GM21447 (cell line): ENCODE measurements at regions not wholly inside any gene's neighbourhood (a gene's known extent, or its start where the extent isn't known, plus 50 kb on each side); places are given as distances from the start of the nearest gene placed in this dataset.

ENCODE experiments used
- ATAC-seq: cut with Tn5 transposase; IDR thresholded peaks from one replicate; pipeline ENCODE4 v1.9.1; 2021; ENCODE audit not compliant: unreplicated experiment

DNA sequence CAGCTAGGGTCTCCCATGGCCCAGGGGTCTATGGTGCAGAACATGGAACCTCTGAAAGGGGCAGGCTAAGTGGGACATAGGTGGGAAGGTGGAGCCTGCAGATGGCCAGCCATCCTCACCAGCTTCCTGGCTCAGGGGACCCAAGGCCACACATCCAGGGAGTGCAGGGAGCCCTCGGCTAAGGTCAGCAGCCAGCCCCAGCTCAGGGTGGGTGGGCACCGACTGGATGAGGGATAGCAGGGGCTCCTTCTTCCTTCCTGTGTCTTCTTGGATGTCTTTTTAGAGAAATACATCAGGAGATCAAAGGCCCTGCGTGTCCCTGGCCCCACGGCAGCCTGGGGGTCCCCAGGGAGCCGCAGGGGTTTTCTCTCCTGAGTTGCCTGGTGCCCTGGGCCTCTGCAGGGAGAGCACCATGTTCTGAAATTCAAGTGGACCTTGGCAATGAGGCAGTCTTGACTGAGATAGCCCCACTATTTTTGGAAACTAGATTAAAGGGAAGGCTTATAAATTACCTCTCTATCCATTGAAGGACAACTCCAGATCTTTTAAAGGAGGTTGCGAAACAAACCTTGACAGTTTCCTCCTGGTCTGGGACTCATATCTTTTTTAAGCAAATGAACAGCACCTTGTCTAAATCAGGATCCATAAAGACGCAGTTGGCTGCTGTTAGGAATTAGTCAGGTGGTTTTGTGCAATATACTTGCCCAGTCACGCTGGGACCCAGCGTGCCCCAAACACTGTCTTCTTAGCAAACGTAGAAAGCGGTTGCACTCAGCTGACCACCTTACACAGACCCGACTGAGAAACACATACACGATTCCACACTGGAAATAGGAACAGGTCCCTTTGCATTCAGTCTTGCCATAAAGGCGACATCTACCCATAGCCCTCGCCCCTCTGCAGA lies 242.3 kb downstream of the TOMM20 start:
- no peak for ATAC-seq

DNA sequence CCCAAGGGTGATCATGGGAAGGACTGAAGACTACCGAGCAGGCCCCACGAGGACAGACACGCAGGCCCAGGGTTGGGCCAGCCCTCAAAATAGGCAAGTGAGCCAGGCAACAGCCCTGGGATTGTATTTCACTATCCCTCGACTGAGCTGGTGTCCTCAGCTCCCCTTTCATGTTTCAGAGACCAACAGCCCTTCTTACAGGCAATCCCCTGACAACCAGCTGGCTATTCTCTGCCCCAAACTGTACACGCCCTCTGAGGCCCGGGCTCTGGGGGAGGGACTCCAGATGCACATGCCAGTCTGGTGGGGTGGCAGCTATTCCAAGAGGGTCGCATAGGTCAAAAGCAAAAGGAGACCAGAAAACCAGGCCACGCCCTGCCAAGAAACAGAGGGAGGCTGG lies 243.0 kb downstream of the TOMM20 start:
- ATAC-seq, result no peak

DNA sequence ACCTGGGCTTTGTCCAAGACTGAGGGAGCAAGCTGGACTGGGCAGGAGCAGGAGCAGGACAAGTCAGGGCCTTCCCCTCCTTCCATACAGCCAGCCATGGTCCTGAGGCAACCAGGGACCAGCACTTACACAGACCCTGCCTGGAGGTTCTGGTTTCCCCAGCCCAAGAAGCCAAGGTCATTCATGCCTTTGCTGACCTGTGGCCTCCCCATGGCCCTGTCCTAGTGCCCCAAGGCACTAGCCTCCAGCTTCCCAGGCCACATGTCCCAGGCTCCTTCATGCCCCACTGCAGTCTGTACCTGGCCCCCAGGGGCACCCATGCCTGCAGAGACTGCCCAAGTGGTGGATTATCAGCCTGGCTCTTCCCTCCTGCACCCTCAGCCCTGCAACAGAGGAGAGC lies 243.9 kb downstream of the TOMM20 start:
- no peak for ATAC-seq

DNA sequence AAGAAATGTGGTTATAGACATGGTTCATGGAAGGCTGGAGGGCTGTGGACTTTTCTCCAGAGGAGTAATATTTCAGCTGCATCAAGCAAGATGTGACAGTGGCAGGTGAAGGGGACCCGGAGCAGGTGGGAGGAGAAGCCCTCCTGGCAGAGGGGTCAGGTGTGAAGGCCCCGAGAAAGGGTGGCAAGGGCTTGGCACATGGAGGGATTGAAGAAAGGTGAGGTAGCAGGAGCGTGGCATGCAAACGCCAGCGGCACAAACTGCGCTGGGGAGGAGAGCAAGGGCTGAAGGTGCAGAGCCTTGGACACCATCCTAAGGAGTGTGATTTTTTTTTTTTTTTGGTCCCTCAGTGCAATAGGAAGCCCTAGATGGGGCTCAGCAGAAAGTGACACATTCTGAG lies 244.6 kb downstream of the TOMM20 start:
- ATAC-seq, result no peak

DNA sequence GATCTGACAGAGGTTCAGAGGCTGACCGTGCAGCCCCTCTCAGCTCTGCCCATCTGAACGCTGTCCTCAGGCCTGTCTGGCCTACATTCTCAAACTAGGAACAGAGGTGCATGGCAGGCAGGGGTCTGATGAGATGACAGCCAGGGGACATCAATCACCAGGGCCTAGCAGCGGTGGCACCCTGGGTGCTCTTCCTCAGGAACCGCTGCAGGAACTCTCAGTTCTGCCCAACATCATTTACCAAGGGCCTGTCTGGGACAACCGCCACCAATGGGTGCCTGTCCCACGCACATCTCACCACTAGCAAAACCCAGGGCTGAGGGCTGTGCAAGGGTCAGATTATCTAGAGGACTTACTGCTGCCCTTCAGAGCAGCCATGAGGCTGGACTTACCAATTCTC lies 245.7 kb downstream of the TOMM20 start:
- no peak for ATAC-seq

DNA sequence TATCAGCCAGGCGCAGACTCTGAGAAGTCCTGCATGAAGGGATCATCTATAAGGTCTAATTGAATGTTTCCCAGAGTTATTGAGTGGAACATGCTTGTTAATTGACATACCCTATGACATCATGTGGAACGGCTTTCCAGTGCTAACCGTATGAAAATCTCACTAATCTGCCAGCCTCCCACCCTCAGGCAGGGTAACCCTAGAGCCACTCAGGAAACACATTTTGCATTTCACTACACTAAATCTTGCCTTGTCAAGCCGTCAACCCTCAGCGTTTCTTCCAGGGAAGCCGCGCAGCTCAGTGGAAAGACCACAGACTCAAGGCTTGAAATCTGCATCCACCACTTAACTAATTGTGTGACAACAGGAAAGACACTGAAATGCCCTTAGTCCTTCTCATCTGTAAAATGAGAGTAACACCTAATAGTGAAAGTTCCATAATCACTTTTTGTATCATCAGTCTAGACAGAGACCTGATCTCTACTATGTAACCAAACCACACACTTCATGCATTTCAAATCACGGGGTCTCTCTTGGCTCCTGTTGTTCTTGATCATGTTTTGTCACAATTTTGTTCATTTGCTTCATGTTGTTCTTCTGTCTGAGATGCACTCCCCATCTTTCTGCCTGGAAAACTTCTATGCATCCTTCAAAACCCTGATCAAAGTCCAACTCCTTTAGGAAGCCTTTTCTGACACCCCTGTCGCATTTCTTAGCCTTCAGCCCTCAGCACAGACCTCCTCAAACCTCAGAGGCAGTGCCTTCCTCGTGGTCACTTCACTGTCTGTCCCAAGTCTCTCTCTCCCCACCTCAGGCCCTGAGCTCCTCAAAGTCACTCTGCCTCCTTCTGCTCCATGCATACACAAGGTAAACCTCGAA lies 246.5 kb downstream of the TOMM20 start:
- peak; percentile 89 for ATAC-seq

DNA sequence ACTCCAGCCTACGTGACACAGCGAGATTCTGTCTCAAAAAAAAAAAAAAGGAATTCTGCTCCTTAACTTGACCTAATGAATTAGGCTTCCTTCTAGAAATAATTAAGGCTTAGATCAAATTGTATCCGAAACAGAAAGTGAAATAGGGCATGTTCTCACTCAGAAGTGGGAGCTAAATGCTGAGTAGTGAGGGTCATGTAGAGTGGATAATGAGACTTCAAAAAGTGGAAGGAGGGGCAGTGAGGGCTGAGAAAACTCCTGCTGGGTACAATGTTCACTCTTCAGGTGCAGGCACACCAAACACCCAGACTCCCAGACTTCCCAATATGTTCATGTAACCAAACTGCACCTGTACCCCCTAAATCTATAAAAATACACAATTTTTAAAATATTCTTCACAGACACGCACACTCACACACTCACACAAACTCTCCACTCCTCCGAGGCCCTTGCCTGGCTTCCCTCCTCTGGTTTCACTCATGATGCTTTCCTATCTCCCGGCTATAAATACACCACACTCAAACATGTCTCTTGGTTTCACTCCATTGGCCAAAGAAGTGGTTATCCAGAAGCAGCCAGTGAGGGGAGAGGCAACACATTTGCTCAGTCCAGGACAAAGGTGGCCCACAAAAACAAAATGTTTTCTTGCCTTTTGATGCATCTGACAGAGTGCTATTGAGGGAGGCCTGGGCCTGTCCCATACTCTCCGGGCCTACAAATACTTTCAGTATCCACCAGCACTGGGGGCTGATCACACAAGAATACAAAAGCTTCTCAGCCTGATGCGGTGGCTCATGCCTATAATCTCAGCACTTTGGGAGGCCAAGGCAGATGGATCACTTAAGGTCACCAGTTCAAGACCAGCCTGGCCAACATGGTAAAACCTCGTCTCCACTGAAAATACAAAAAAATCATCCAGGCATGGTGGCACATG lies 249.2 kb downstream of the TOMM20 start:
- no peak for ATAC-seq

DNA sequence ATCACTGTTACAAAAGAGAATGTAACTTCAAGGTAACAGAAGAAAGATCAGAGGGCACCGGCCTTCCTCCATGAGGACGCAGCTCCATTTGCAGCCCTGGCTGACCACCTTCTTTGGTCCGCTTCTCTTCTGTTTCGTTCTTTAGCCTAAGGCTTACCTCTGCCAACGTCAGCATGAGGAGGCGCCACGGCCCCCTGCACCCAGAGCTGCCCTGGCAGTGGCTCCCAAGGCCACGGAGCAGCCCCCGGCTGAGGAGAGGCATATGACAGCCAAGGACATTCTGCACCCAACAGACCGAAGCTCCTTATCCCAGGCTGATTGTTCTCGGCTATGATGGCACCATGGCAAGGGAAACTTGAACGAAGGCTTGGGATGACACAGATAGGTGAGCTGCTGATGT lies 250.3 kb downstream of the TOMM20 start:
- ATAC-seq, result no peak

DNA sequence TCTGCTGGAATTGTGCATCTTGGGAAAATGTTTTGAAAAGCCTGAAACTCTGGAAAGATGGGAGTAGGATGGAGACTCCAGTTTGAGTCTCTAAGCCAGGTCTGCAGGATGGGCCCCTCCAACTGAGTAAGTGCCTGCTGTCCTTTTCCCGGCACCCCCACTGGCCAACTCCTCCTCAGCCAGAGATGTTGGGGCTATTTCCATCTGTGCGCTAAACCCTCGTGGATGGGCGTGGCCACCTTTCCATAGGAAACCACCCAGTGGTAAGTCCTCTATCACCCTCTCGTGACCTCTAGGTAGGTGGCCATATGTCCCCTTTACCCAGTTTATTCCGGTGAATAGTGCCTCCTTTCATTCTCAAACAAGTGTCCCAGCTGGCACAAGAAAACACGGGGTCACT lies 250.9 kb downstream of the TOMM20 start:
- no peak for ATAC-seq

DNA sequence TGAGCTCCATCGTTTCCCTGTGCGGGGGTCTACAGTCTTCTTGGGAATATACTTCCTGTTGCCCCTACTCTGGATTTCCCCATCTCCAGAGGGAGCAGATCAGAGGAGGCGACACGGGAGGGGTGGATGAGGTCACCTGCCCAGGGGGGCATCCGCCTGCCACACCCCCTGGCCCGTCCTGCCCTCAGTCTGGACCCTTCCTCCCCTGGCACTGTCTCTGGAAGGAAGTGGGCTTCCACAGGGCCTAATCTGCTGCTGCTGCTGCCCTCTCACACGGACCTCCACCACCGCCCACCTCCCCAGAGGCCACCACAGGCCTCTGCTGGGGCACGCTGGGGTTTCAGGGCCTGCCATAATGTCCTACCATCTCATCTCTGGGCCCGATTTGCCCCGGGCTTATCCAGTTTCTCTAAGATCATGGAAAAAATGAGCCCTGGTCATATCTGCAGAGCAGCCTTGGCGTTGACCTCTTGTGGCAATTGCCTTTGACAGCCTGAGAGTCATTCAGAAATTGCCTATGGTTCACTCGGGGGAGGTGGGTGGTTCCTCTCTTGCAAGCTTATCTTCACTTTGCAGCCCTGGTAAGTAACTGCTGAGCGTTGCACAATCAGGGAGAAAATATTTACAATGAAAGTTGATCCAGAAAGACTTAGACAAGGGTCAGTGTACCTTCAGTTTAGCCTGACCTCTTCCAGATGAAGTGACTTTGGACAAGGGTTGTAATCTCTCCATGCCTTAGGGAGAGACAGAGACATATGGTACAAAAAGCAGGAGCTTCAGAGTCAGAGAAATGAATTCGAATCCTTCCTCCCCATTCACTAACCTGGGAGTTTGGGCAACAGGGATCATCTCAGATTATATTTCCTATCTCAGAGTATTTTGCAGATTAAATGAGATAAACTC lies 252.4 kb downstream of the TOMM20 start:
- no peak for ATAC-seq

DNA sequence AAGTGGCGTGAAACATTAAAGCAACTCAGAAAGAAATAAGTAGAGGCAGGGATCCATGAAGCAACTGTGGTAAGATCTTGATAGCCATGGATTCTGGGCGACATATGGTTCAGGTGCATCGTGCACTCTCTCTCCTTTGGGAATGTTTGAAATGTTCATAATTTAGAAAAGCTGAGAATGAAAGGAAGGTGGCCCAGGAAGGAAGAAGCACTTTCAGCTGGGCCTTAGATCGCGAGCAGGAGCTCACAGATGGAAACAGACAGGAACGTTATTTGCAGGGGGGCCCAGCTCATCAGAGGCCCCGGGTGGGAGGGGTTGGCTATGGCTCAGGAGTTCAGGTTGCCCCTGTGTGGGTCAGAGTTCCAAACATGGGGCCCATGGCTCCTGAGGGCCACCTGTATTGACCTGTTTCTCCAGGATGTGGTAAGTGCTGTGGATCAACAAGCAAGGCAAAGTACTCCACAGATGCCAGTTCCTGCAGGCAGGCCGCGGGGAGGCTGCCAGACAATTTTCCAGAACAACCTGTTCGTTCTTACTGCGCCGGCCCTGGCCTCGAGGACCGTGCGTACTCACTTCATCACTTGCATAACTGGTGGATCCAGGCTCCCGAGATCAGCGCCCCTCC lies 253.2 kb downstream of the TOMM20 start:
- no peak for ATAC-seq

DNA sequence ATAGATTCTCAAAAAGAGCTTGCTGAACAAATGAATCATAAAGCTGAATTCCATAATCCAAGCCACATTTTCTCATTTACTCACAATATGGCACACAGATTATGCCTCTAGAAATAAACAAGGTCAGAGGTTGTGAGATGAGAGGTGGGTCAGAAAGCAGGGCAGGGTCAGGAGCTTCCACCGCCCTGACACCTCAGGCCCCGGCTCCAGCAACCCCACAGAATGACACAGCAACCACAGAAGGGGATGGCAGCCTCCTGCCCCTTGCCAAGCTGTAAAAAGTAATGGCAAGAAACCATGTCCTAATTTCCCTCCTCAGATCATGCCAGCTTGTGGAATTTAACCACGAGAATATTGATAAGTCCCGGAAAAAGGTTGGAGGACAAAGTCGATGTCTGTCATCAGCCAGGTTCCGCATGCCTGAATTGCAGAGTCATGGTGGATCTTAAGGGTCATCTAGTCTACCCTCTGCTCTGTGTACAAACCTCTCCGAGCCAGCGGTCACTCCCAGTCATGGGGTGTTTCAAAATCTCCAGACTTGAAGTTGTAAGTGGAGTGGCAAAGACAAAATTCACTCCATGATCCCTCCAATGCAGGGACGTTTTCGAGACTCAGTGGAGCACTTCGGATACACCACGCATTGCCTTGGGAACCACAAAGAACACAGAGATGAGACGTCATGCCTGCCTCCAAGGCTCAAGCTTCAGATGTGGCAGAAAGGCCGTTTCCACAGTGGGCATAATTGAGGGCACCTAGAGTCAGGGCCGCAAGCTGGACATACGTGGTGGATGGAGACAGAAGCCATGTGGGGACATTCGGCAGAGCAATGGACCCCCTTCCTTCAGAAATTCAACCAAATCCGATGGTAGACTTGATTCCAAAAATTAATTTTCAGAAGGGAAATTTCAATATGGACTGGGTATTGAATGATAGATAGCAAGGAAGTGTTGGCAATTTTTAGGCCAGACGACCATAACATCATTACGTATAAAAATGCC lies 254.0 kb downstream of the TOMM20 start:
- no peak for ATAC-seq

DNA sequence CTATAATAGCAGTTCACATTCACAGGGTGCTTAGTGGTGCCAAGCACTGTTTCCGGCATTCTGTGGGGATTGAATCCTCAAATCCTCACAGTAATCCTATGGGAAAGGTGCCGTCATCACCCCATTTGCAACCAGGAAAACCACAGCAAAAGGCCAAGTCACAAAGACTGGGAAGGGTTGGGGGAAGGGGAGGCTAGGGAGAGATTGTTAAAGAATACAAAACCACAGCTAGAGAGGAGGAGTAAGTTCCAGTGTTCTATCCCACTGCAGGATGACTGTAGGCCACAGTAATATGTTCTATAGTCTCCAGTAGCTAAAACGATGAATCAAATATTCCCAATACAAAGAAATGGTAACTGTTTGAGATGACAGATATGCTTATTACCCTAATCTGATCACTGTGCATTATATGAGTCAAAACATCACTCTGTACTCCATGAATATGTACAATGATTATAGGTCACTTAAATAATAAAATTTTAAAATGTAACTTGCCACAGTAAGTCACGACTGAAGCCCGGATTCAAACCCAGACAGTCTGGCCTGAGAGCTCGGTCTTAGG lies 256.8 kb downstream of the TOMM20 start:
- ATAC-seq, result no peak

DNA sequence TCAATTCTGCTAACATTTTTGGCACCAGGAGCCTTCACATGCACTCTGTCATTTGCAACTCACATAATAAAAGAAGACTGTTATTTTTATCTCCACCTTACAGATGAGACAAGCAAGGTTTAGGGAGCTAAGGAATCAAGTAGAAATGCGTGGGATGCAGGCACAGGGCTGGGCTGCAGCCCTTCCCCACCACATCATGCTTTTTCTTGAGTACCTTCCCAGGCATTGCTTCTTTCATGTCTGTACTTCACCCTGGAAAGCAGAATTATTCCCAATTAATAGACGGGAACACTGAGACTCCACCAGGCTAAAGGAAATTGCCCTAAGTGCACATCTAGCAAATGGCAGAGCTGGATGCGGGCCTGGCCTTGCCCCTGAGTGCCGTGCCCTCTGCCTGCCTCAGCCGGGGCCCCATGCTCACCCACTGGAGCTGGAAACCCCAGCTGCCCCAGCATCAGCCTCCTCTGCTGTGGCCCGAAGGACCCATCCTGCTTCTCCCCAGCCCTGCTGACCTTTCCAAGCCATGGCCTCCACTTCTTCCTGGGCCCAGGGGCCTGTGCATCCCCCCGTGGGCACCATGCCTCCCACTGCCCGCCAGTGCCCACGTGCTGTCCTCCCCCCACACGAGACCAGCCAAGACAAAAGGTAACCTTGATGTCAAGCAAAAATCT lies 257.5 kb downstream of the TOMM20 start:
- no peak for ATAC-seq

DNA sequence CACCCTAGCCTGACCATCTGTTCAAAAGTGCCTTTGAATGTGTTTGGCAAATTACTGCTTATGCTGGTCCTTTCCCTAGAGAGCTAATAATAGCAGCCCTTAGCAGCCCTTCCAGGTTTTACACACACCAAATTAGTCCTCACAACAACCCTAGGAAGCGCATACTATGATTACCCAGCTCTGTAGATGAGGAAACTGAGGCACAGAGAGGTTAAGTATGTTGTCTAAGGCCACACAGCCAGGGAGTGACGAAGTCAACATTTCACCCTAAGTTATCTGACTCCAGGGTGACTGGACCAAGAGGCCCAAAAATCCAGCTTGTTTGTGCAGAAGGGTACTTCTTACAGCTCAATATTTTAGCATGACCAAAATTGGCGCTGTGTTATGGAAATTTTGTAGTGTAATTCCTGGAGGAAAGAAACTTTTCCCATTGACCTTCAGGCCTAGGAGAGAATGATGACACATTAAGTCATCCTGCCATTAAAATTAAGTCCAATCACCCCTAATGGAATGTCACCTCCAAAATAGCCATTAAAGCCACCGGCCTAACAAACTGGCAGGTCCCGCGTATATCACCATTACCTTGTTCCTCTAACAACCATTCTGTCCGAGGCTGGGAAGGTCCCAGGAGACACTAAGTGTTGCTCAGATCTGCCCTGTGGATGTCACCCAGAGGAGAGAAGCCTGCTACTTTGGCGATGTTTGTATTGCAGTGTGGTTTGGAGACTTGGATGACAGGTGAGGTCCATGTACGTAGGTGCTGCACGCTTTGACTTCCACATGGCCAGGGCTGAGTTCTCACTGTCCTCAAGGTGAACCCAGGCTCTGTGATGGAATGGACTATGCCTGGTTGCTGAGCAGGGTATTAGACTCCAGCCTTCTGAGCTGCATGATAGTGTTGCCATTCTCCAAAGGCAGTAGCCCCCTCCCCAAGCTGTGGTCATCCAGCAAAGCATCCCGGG lies 258.3 kb downstream of the TOMM20 start:
- ATAC-seq, result no peak
